GM23248 (cell line): ENCODE measurements at regions not wholly inside any gene's neighbourhood (a gene's known extent, or its start where the extent isn't known, plus 50 kb on each side); places are given as distances from the start of the nearest gene placed in this dataset.

Experiments
- EZH2 ChIP-seq: fragments of 200-600 bp; sonication (generic); IDR thresholded peaks from 2 replicates; pipeline ENCODE4 v1.6.1; 2018; ENCODE audit warnings: antibody characterized with exemption, mild to moderate bottlenecking; ENCODE audit not compliant: insufficient read depth, poor library complexity, severe bottlenecking
- EZH2phosphoT487 ChIP-seq: fragments of 200-600 bp; sonication (generic); IDR thresholded peaks from 2 replicates; pipeline ENCODE4 v1.6.1; 2018; ENCODE audit warnings: antibody characterized with exemption, moderate library complexity, mild to moderate bottlenecking, low read depth; ENCODE audit not compliant: insufficient read depth

GRCh38 chr6:148118244-148118643 is 224.4 kb upstream of the SASH1 start:
- TF ChIP-seq EZH2 (no peak), EZH2phosphoT487 (no peak)
